ENCODE measurements at regions not wholly inside any gene's neighbourhood (a gene's known extent, or its start where the extent isn't known, plus 50 kb on each side); places are given as distances from the start of the nearest gene placed in this dataset.

DNA sequence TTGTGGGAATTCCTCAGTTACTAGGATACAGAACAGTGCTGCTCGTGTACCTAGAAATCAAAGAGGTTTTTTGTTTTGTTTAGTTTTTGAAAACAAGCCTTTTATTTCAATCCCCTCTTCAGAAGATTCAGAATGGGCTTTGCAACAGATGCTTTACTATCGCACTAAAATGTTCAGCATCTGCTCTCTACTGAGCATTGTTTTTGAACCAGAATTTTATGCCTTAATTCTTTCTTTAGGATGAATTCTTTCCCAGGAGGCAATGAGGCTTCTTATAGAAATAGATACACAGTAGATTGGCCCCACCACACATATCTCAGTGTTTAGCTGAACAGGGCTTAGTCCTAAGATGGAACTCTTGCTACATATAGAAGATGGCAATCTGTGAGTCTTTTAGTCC, 95.9 kb upstream of the SPACA1 start:
- Histone ChIP-seq H3K4me1 (ENCODE audit: control insufficient read depth, extremely low read depth, insufficient read depth, low read length) (no peaks in the 10 kb centered on the region), H3K27me3 (ENCODE audit: control insufficient read depth, insufficient read depth, low read length) (no peaks in the 10 kb centered on the region), H3K79me2 (ENCODE audit: control insufficient read depth, insufficient read depth, low read length) (no peaks in the 10 kb centered on the region), H2AFZ (ENCODE audit: low read length) (no peak overlapping the region), H3K4me3 (replicated peaks in 1 of 4; ENCODE audit: control extremely low read depth in 1 of 4, insufficient read depth in 1 of 4, low read depth in 3 of 4, low read length in 4 of 4) (no peak overlapping the region), H3K36me3 (ENCODE audit: control insufficient read depth, insufficient read depth, low read length) (no peaks in the 10 kb centered on the region), H3K9me3 (ENCODE audit: control insufficient read depth, insufficient read depth, low read depth, low read length) (no peaks in the 10 kb centered on the region), H3K9ac (ENCODE audit: insufficient read depth, low read length) (no peak overlapping the region), H3K4me2 (ENCODE audit: extremely low read depth, insufficient read depth, low read length) (no peak overlapping the region), H3K27ac (ENCODE audit: insufficient read depth, low read length) (no peak overlapping the region), H4K20me1 (ENCODE audit: control insufficient read depth, extremely low read depth, insufficient read depth, low read length) (no peaks in the 10 kb centered on the region)
- no peak for TF ChIP-seq EZH2 (IDR thresholded peaks at IDR 0.05; ENCODE audit: low read length, missing control alignments)
- TF ChIP-seq, protein P1, sequence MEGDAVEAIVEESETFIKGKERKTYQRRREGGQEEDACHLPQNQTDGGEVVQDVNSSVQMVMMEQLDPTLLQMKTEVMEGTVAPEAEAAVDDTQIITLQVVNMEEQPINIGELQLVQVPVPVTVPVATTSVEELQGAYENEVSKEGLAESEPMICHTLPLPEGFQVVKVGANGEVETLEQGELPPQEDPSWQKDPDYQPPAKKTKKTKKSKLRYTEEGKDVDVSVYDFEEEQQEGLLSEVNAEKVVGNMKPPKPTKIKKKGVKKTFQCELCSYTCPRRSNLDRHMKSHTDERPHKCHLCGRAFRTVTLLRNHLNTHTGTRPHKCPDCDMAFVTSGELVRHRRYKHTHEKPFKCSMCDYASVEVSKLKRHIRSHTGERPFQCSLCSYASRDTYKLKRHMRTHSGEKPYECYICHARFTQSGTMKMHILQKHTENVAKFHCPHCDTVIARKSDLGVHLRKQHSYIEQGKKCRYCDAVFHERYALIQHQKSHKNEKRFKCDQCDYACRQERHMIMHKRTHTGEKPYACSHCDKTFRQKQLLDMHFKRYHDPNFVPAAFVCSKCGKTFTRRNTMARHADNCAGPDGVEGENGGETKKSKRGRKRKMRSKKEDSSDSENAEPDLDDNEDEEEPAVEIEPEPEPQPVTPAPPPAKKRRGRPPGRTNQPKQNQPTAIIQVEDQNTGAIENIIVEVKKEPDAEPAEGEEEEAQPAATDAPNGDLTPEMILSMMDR (conservative IDR thresholded peaks at IDR 0.05 in 1 of 2, IDR thresholded peaks at IDR 0.05 in 1 of 2; ENCODE audit: low read depth in 1 of 2, low read length in 2 of 2) = no peak
- no peak for DNase-seq (ENCODE audit: low read depth in 2 of 2)

DNA sequence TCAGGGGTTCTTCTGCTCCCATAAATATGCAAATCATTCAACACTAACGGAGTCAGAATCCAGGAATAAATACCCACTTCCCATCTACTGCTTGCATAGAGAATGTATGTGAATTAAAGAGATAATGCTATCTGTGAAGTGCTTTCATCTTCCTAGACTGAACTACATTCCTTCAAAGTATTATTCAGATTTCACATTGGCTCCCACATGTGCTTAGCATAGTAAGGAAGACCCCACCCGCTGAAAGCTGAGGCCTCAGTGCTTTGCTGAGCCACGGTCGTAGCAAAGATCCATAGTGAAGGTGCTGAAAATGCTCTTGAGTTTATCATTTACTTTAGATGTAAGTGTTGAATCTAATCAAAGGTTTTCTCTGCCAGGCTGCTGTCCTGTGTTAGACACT, 97.0 kb upstream of the SPACA1 start:
- H3K9ac ChIP-seq (ENCODE audit: insufficient read depth, low read length) = no peak overlapping the region
- H3K79me2 ChIP-seq (ENCODE audit: control insufficient read depth, insufficient read depth, low read length) = no peaks in the 10 kb centered on the region
- no peaks in the 10 kb centered on the region for H4K20me1 ChIP-seq (ENCODE audit: control insufficient read depth, extremely low read depth, insufficient read depth, low read length)
- no peaks in the 10 kb centered on the region for H3K36me3 ChIP-seq (ENCODE audit: control insufficient read depth, insufficient read depth, low read length)
- H2AFZ ChIP-seq (ENCODE audit: low read length) = no peak overlapping the region
- no peak overlapping the region for H3K4me2 ChIP-seq (ENCODE audit: extremely low read depth, insufficient read depth, low read length)
- H3K27ac ChIP-seq (ENCODE audit: insufficient read depth, low read length) = no peak overlapping the region
- H3K4me3 ChIP-seq (replicated peaks in 1 of 4; ENCODE audit: control extremely low read depth in 1 of 4, insufficient read depth in 1 of 4, low read depth in 3 of 4, low read length in 4 of 4) = no peak overlapping the region
- DNase-seq (ENCODE audit: low read depth in 2 of 2) = no peak
- H3K4me1 ChIP-seq (ENCODE audit: control insufficient read depth, extremely low read depth, insufficient read depth, low read length) = no peaks in the 10 kb centered on the region
- no peaks in the 10 kb centered on the region for H3K9me3 ChIP-seq (ENCODE audit: control insufficient read depth, insufficient read depth, low read depth, low read length)
- TF ChIP-seq, protein P1 (conservative IDR thresholded peaks at IDR 0.05 in 1 of 2, IDR thresholded peaks at IDR 0.05 in 1 of 2; ENCODE audit: low read depth in 1 of 2, low read length in 2 of 2) = no peak
- H3K27me3 ChIP-seq (ENCODE audit: control insufficient read depth, insufficient read depth, low read length) = no peaks in the 10 kb centered on the region

DNA sequence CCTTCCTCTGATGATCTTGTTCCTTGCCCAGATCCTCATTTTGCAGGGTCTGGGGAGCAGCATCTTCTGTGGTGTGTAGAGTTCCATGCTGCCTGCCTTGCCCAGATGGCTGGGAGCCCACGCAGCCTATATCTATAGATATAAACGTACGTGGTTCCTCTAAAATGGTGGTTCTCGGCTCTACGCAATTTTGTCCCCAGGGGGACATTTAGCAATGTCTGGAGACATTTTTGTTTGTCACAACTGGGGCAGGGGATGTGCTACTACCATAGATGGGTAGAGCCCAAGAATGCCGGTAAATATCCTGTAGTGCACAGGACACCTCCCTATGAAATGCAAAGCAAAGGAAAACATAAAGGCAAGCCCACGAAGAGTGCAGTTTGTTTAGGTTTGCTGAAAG, 98.4 kb upstream of the SPACA1 start:
- no peaks in the 10 kb centered on the region for H4K20me1 ChIP-seq (ENCODE audit: control insufficient read depth, extremely low read depth, insufficient read depth, low read length)
- H3K27ac ChIP-seq (ENCODE audit: insufficient read depth, low read length) = no peak overlapping the region
- no peaks in the 10 kb centered on the region for H3K4me1 ChIP-seq (ENCODE audit: control insufficient read depth, extremely low read depth, insufficient read depth, low read length)
- H3K27me3 ChIP-seq (ENCODE audit: control insufficient read depth, insufficient read depth, low read length) = no peaks in the 10 kb centered on the region
- no peak for DNase-seq (ENCODE audit: low read depth in 2 of 2)
- H2AFZ ChIP-seq (ENCODE audit: low read length) = no peak overlapping the region
- H3K36me3 ChIP-seq (ENCODE audit: control insufficient read depth, insufficient read depth, low read length) = no peaks in the 10 kb centered on the region
- no peaks in the 10 kb centered on the region for H3K9me3 ChIP-seq (ENCODE audit: control insufficient read depth, insufficient read depth, low read depth, low read length)
- no peak overlapping the region for H3K4me3 ChIP-seq (replicated peaks in 1 of 4; ENCODE audit: control extremely low read depth in 1 of 4, insufficient read depth in 1 of 4, low read depth in 3 of 4, low read length in 4 of 4)
- no peak overlapping the region for H3K4me2 ChIP-seq (ENCODE audit: extremely low read depth, insufficient read depth, low read length)
- TF ChIP-seq EZH2 (IDR thresholded peaks at IDR 0.05; ENCODE audit: low read length, missing control alignments) = no peak
- TF ChIP-seq, protein P1 (conservative IDR thresholded peaks at IDR 0.05 in 1 of 2, IDR thresholded peaks at IDR 0.05 in 1 of 2; ENCODE audit: low read depth in 1 of 2, low read length in 2 of 2) = no peak
- no peaks in the 10 kb centered on the region for H3K79me2 ChIP-seq (ENCODE audit: control insufficient read depth, insufficient read depth, low read length)
- no peak overlapping the region for H3K9ac ChIP-seq (ENCODE audit: insufficient read depth, low read length)
